GM23248 (cell line): ENCODE measurements at regions not wholly inside any gene's neighbourhood (a gene's known extent, or its start where the extent isn't known, plus 50 kb on each side); places are given as distances from the start of the nearest gene placed in this dataset.

Source experiments
- EZH2 ChIP-seq: fragments of 200-600 bp; sonication (generic); IDR thresholded peaks from 2 replicates; pipeline ENCODE4 v1.6.1; 2018; ENCODE audit warnings: antibody characterized with exemption, mild to moderate bottlenecking; ENCODE audit not compliant: insufficient read depth, poor library complexity, severe bottlenecking
- EZH2phosphoT487 ChIP-seq: fragments of 200-600 bp; sonication (generic); IDR thresholded peaks from 2 replicates; pipeline ENCODE4 v1.6.1; 2018; ENCODE audit warnings: antibody characterized with exemption, moderate library complexity, mild to moderate bottlenecking, low read depth; ENCODE audit not compliant: insufficient read depth

DNA sequence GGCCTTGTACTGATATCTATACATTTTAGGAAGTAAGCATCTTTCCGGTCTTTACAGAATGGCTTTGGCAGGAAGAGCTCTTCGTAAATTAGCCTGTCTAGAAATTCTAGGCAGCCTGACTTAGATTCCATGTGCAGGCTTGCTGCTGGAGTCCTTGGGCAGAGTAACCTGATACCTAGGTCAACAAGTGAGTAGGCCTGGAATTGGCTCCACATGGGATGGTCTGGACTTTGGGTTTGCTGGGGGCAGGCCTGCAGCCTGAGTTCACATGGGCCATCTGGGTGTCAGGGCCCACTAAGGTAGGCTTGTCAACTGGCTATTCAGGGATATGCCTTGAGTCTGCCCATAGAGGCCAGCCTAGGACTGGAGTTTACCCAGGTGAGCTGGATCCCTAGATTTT, 59.6 kb upstream of the CYYR1 start:
- TF ChIP-seq EZH2 (no peak), EZH2phosphoT487 (no peak)
